Panc1 (cell line): ENCODE measurements at regions not wholly inside any gene's neighbourhood (a gene's known extent, or its start where the extent isn't known, plus 50 kb on each side); places are given as distances from the start of the nearest gene placed in this dataset.

ENCODE experiments used
- ATAC-seq: fragments of 200-7000 bp; cut with Tn5 transposase; 2 replicates; pipeline ENCODE4 v1.9.1; 2020; ENCODE audit warnings: mild to moderate bottlenecking, moderate library complexity
- BruUV-seq: library from RNA; stranded (reverse); fragments of 400-500 nt; replicated peaks from 2 replicates; lab custom pipeline; 2021; lab: Mats Ljungman, UMichigan
- CTCF ChIA-PET: fragments of 300-600 bp; sonication (Branson Sonifier 250); formaldehyde crosslinking; loops from one replicate; lab custom pipeline; 2022; ENCODE audit warnings: antibody characterized with exemption; lab: Charles Lee
- POLR2A ChIA-PET: fragments of 300-600 bp; sonication (Branson Sonifier 250); formaldehyde crosslinking; loops from one replicate; lab custom pipeline; 2022; ENCODE audit warnings: antibody characterized with exemption; lab: Charles Lee
- DNase-seq: peaks from one replicate; pipeline ENCODE4 v3.0.0-alpha.2; 2010; ENCODE audit warnings: low read depth, low spot score
- H3K27ac ChIP-seq: 2 replicates; pipeline ENCODE4 v1.5.1; 2011; ENCODE audit warnings: mild to moderate bottlenecking, low read length, inconsistent platforms
- H3K27me3 ChIP-seq: fragments of 200-500 bp; sonication (Bioruptor generic); 2 replicates; pipeline ENCODE4 v1.6.0; 2014; ENCODE audit warnings: low read length, inconsistent platforms; ENCODE audit not compliant: control insufficient read depth, insufficient read depth
- H3K36me3 ChIP-seq: fragments of 200-500 bp; sonication (Bioruptor generic); 2 replicates; pipeline ENCODE4 v1.5.1; 2014; ENCODE audit warnings: inconsistent platforms, mild to moderate bottlenecking, low read length, moderate library complexity; ENCODE audit not compliant: control insufficient read depth, insufficient read depth
- H3K4me1 ChIP-seq: 2 replicates; pipeline ENCODE4 v1.5.1; 2011; ENCODE audit warnings: inconsistent platforms, mild to moderate bottlenecking, low read length, moderate library complexity; ENCODE audit not compliant: control insufficient read depth, insufficient read depth
- H3K4me3 ChIP-seq, 2 experiments: 2 replicates each; pipeline ENCODE4 v1.5.1; 2011 to 2012; ENCODE audit warnings: low read depth in 2 of 2, low read length in 2 of 2, mild to moderate bottlenecking in 2 of 2, inconsistent platforms in 1 of 2, moderate library complexity in 1 of 2
- H3K9me3 ChIP-seq: fragments of 200-500 bp; sonication (Bioruptor generic); 2 replicates; pipeline ENCODE4 v1.5.1; 2014; ENCODE audit warnings: low read depth, mild to moderate bottlenecking, inconsistent platforms, low read length, moderate library complexity; ENCODE audit not compliant: control insufficient read depth, insufficient read depth
- POLR2AphosphoS5 ChIP-seq: IDR thresholded peaks from 2 replicates; pipeline ENCODE4 v1.6.1; 2012; ENCODE audit warnings: mild to moderate bottlenecking, low read depth, low read length, moderate library complexity
- SIN3A ChIP-seq: IDR thresholded peaks from 2 replicates; pipeline ENCODE4 v1.6.1; 2012; ENCODE audit warnings: low read depth, mild to moderate bottlenecking, low read length, moderate library complexity, borderline replicate concordance; ENCODE audit not compliant: insufficient read depth
- TCF7L2 ChIP-seq: IDR thresholded peaks from 2 replicates; pipeline ENCODE4 v1.6.1; 2011; ENCODE audit warnings: mild to moderate bottlenecking, low read depth, low read length, inconsistent platforms
- in situ Hi-C: cut with HindIII; loops from 2 replicates; pipeline ENCODE4 v1.10.0; 2016; ENCODE audit warnings: low sequenced_read_pairs, low pct_unique_long_range_greater_than_20kb
- intact Hi-C: fragments of 100-400 bp; cut with micrococcal nuclease; formaldehyde crosslinking; loops from one replicate; pipeline ENCODE4 v1.10.0; 2022; ENCODE audit not compliant: unreplicated experiment
- TF ChIP-seq, protein P1 (sequence below), 2 experiments: IDR thresholded peaks; 2 replicates each; pipeline ENCODE4 v1.6.1; 2011 to 2012; ENCODE audit warnings: low read depth in 2 of 2, control low read depth in 1 of 2, low read length in 1 of 2, mild to moderate bottlenecking in 1 of 2, moderate library complexity in 1 of 2; ENCODE audit not compliant: insufficient read depth in 1 of 2
- TF ChIP-seq, protein P2 (sequence below): fragments of 450-650 bp; IDR thresholded peaks from 2 replicates; pipeline ENCODE4 v1.5.1; 2017; ENCODE audit warnings: mild to moderate bottlenecking

DNA sequence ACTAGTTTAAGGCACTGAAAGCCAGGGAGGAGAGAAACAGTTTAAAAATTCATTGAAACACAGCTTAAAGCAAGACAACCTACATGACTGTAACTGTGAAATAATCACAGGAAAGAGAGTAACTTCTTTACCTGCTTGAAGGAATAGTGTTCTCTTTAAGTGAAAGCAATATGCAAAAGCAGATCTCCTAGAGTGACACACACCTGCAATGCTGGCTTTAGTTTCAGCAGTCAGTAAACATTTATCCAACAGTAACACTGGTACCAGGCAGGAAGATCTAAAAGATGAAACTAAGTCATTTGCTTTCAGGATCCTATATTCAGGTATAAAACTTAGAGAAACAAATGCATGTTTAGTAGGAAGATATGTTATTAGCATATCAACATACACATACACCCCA, 85.3 kb upstream of the PPM1H start:
- intact Hi-C loops: no loop called here
- POLR2A ChIA-PET: no interaction called here

GRCh38 chr12:63018273-63018672, 83.3 kb upstream of the PPM1H start:
- POLR2A ChIA-PET: no interaction called here
- Histone ChIP-seq H3K27ac (no peak overlapping the region), H3K9me3 (no peaks in the 10 kb centered on the region), H3K4me1 (no peaks in the 10 kb centered on the region), H3K4me3 (no peak overlapping the region), H3K36me3 (no peaks in the 10 kb centered on the region; the same call in 1 of the 2 replicates), H3K27me3 (peaks cover 9% of the 10 kb centered on the region)
- intact Hi-C loops (no loop called here), in situ Hi-C loops (no loop called here)
- TF ChIP-seq, protein P1, sequence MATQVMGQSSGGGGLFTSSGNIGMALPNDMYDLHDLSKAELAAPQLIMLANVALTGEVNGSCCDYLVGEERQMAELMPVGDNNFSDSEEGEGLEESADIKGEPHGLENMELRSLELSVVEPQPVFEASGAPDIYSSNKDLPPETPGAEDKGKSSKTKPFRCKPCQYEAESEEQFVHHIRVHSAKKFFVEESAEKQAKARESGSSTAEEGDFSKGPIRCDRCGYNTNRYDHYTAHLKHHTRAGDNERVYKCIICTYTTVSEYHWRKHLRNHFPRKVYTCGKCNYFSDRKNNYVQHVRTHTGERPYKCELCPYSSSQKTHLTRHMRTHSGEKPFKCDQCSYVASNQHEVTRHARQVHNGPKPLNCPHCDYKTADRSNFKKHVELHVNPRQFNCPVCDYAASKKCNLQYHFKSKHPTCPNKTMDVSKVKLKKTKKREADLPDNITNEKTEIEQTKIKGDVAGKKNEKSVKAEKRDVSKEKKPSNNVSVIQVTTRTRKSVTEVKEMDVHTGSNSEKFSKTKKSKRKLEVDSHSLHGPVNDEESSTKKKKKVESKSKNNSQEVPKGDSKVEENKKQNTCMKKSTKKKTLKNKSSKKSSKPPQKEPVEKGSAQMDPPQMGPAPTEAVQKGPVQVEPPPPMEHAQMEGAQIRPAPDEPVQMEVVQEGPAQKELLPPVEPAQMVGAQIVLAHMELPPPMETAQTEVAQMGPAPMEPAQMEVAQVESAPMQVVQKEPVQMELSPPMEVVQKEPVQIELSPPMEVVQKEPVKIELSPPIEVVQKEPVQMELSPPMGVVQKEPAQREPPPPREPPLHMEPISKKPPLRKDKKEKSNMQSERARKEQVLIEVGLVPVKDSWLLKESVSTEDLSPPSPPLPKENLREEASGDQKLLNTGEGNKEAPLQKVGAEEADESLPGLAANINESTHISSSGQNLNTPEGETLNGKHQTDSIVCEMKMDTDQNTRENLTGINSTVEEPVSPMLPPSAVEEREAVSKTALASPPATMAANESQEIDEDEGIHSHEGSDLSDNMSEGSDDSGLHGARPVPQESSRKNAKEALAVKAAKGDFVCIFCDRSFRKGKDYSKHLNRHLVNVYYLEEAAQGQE (IDR thresholded peaks at IDR 0.05; ENCODE audit: insufficient read depth in 1 of 2, low read depth in 2 of 2, low read length in 1 of 2): no peak
- no peak for TF ChIP-seq SIN3A
- TF ChIP-seq, protein P2, sequence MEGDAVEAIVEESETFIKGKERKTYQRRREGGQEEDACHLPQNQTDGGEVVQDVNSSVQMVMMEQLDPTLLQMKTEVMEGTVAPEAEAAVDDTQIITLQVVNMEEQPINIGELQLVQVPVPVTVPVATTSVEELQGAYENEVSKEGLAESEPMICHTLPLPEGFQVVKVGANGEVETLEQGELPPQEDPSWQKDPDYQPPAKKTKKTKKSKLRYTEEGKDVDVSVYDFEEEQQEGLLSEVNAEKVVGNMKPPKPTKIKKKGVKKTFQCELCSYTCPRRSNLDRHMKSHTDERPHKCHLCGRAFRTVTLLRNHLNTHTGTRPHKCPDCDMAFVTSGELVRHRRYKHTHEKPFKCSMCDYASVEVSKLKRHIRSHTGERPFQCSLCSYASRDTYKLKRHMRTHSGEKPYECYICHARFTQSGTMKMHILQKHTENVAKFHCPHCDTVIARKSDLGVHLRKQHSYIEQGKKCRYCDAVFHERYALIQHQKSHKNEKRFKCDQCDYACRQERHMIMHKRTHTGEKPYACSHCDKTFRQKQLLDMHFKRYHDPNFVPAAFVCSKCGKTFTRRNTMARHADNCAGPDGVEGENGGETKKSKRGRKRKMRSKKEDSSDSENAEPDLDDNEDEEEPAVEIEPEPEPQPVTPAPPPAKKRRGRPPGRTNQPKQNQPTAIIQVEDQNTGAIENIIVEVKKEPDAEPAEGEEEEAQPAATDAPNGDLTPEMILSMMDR: no peak
- no peak for TF ChIP-seq TCF7L2
- no peak for TF ChIP-seq POLR2AphosphoS5
- no peak for DNase-seq
- no TSS peak for BruUV-seq
- CTCF ChIA-PET: no interaction called here
- no peak for ATAC-seq

More for the DNA sequence above, 85.3 kb upstream of the PPM1H start:
- ATAC-seq: no peak
- no peak for DNase-seq
- CTCF ChIA-PET: no interaction called here
- Histone ChIP-seq H3K4me1 (no peaks in the 10 kb centered on the region), H3K4me3 (no peak overlapping the region), H3K27ac (no peak overlapping the region), H3K9me3 (no peaks in the 10 kb centered on the region), H3K27me3 (peaks cover 2% of the 10 kb centered on the region; the same call in 1 of the 2 replicates), H3K36me3 (no peaks in the 10 kb centered on the region)
- in situ Hi-C loops: no loop called here
- TF ChIP-seq, protein P1 (IDR thresholded peaks at IDR 0.05; ENCODE audit: insufficient read depth in 1 of 2, low read depth in 2 of 2, low read length in 1 of 2): no peak
- TF ChIP-seq SIN3A: no peak
- TF ChIP-seq, protein P2: no peak
- no peak for TF ChIP-seq POLR2AphosphoS5
- TF ChIP-seq TCF7L2: no peak
- no TSS peak for BruUV-seq
